H9 (cell line): ENCODE measurements at regions not wholly inside any gene's neighbourhood (a gene's known extent, or its start where the extent isn't known, plus 50 kb on each side); places are given as distances from the start of the nearest gene placed in this dataset.

Experiments used
- DNase-seq: peaks from one replicate; pipeline ENCODE4 v3.0.0-alpha.2; 2017
- H2AFZ ChIP-seq: one replicate; pipeline ENCODE4 v1.6.1; 2013; ENCODE audit warnings: mild to moderate bottlenecking, low read length, control low read depth, moderate library complexity
- H2AK5ac ChIP-seq: 2 replicates; pipeline ENCODE4 v1.6.1; 2013; ENCODE audit warnings: low read length, control low read depth, mixed read lengths; ENCODE audit not compliant: insufficient read length
- H2BK120ac ChIP-seq: one replicate; pipeline ENCODE4 v1.6.1; 2013; ENCODE audit warnings: low read depth, mild to moderate bottlenecking, low read length, control low read depth, inconsistent platforms; ENCODE audit not compliant: poor library complexity, severe bottlenecking
- H2BK12ac ChIP-seq: 2 replicates; pipeline ENCODE4 v1.6.1; 2013; ENCODE audit warnings: low read length, control low read depth, mixed read lengths, low read depth; ENCODE audit not compliant: insufficient read length
- H2BK15ac ChIP-seq: 2 replicates; pipeline ENCODE4 v1.6.1; 2013; ENCODE audit warnings: low read depth, low read length, control low read depth
- H2BK20ac ChIP-seq: one replicate; pipeline ENCODE4 v1.6.1; 2013; ENCODE audit warnings: low read depth, mild to moderate bottlenecking, low read length, control low read depth, inconsistent platforms; ENCODE audit not compliant: poor library complexity, severe bottlenecking
- H2BK5ac ChIP-seq: 2 replicates; pipeline ENCODE4 v1.6.1; 2013; ENCODE audit warnings: low read length, control low read depth, mixed read lengths; ENCODE audit not compliant: insufficient read length
- H3K14ac ChIP-seq: 2 replicates; pipeline ENCODE4 v1.6.1; 2013; ENCODE audit warnings: low read length, control low read depth; ENCODE audit not compliant: insufficient read depth
- H3K18ac ChIP-seq: 2 replicates; pipeline ENCODE4 v1.6.1; 2013; ENCODE audit warnings: low read depth, mild to moderate bottlenecking, mixed read lengths, low read length, control low read depth; ENCODE audit not compliant: insufficient read length
- H3K23ac ChIP-seq: 2 replicates; pipeline ENCODE4 v1.6.1; 2013; ENCODE audit warnings: low read length, control low read depth, mixed read lengths, low read depth; ENCODE audit not compliant: insufficient read length
- H3K23me2 ChIP-seq: 2 replicates; pipeline ENCODE4 v1.6.1; 2013; ENCODE audit warnings: low read depth, mild to moderate bottlenecking, mixed read lengths, low read length, control low read depth; ENCODE audit not compliant: insufficient read length, poor library complexity, severe bottlenecking
- H3K27ac ChIP-seq: 2 replicates; pipeline ENCODE4 v1.5.1; 2013; ENCODE audit warnings: low read length, control low read depth, mixed read lengths, low read depth; ENCODE audit not compliant: insufficient read length
- H3K27me3 ChIP-seq: 2 replicates; pipeline ENCODE4 v1.6.1; 2013; ENCODE audit warnings: low read length, control low read depth, inconsistent platforms; ENCODE audit not compliant: insufficient read depth
- H3K4ac ChIP-seq: 2 replicates; pipeline ENCODE4 v1.6.1; 2013; ENCODE audit warnings: low read depth, mild to moderate bottlenecking, control low read depth, inconsistent platforms, low read length, moderate library complexity
- H3K4me1 ChIP-seq: 2 replicates; pipeline ENCODE4 v1.6.1; 2013; ENCODE audit warnings: low read length, control low read depth, inconsistent platforms; ENCODE audit not compliant: insufficient read depth
- H3K4me2 ChIP-seq: 2 replicates; pipeline ENCODE4 v1.6.1; 2013; ENCODE audit warnings: low read length, control low read depth, mixed read lengths; ENCODE audit not compliant: insufficient read length, insufficient read depth
- H3K56ac ChIP-seq: 2 replicates; pipeline ENCODE4 v1.6.1; 2013; ENCODE audit warnings: low read depth, mild to moderate bottlenecking, mixed read lengths, low read length, control low read depth; ENCODE audit not compliant: insufficient read length
- H3K79me1 ChIP-seq: 2 replicates; pipeline ENCODE4 v1.6.1; 2013; ENCODE audit warnings: low read depth, mild to moderate bottlenecking, moderate library complexity, low read length, control low read depth, inconsistent platforms; ENCODE audit not compliant: insufficient read depth, poor library complexity, severe bottlenecking
- H3K79me2 ChIP-seq: 2 replicates; pipeline ENCODE4 v1.6.1; 2013; ENCODE audit warnings: low read length, control low read depth, inconsistent platforms; ENCODE audit not compliant: insufficient read depth
- H3K9ac ChIP-seq: 2 replicates; pipeline ENCODE4 v1.6.1; 2013; ENCODE audit warnings: low read length, control low read depth, mixed read lengths; ENCODE audit not compliant: insufficient read length; ENCODE audit errors: extremely low read depth
- H3K9me3 ChIP-seq: one replicate; pipeline ENCODE4 v1.6.1; 2013; ENCODE audit warnings: low read depth, low read length, inconsistent platforms; ENCODE audit not compliant: control insufficient read depth
- H3T11ph ChIP-seq: one replicate; pipeline ENCODE4 v1.6.1; 2013; ENCODE audit warnings: mild to moderate bottlenecking, low read length, control low read depth, inconsistent platforms
- H4K20me1 ChIP-seq: one replicate; pipeline ENCODE4 v1.6.1; 2013; ENCODE audit not compliant: control insufficient read depth, insufficient read length, insufficient read depth
- H4K5ac ChIP-seq: 2 replicates; pipeline ENCODE4 v1.6.1; 2013; ENCODE audit warnings: low read depth, mild to moderate bottlenecking, mixed read lengths, low read length, control low read depth; ENCODE audit not compliant: insufficient read length
- H4K8ac ChIP-seq: replicated peaks from 2 replicates; pipeline ENCODE4 v1.6.1; 2013; ENCODE audit warnings: low read length, control low read depth, mixed read lengths, low read depth; ENCODE audit not compliant: insufficient read length
- H4K91ac ChIP-seq: 2 replicates; pipeline ENCODE4 v1.6.1; 2013; ENCODE audit warnings: low read depth, mild to moderate bottlenecking, moderate library complexity, mixed read lengths, low read length, control low read depth; ENCODE audit not compliant: insufficient read length
- H3K27ac Mint-ChIP-seq, 3 experiments: 2 replicates in 2 of 3; 3 replicates in 1 of 3; pipeline ENCODE4 v1.8.0; 2020 to 2021; ENCODE audit warnings: mixed read lengths in 3 of 3, mild to moderate bottlenecking in 1 of 3, moderate library complexity in 1 of 3
- H3K27me3 Mint-ChIP-seq: 2 replicates; pipeline ENCODE4 v1.8.0; 2021; ENCODE audit warnings: low read depth, mild to moderate bottlenecking, moderate library complexity, mixed read lengths
- H3K36me3 Mint-ChIP-seq, 3 experiments: 2 replicates in 2 of 3; 3 replicates in 1 of 3; pipeline ENCODE4 v1.8.0; 2020 to 2021; ENCODE audit warnings: low read depth in 3 of 3, mixed read lengths in 3 of 3; ENCODE audit not compliant: insufficient read depth in 1 of 3
- H3K4me1 Mint-ChIP-seq, 2 experiments: 2 replicates each; pipeline ENCODE4 v1.8.0; 2020; ENCODE audit warnings: mixed read lengths in 2 of 2
- H3K4me3 Mint-ChIP-seq, 2 experiments: 2 replicates in 1 of 2; 3 replicates in 1 of 2; pipeline ENCODE4 v1.8.0; 2020 to 2021; ENCODE audit warnings: mild to moderate bottlenecking in 2 of 2, mixed read lengths in 2 of 2, moderate library complexity in 1 of 2
- H3K9me3 Mint-ChIP-seq, 2 experiments: 2 replicates in 1 of 2; 3 replicates in 1 of 2; pipeline ENCODE4 v1.8.0; 2020; ENCODE audit warnings: mild to moderate bottlenecking in 2 of 2, mixed read lengths in 2 of 2, moderate library complexity in 1 of 2
- WGBS: extraction: QIAGEN DNeasy Blood & Tissue Kit; methylation state at CpG from one replicate; pipeline ENCODE4 v1.1.7; 2013; ENCODE audit warnings: missing lambda C conversion rate, low lambda C conversion rate, mixed read lengths; ENCODE audit not compliant: insufficient read length; ENCODE audit errors: extremely low coverage; 5-methylcytosine and 5-hydroxymethylcytosine counted together
- TF ChIP-seq, protein P1 (sequence below): fragments of 200-600 bp; sonication (generic); conservative IDR thresholded peaks from 3 replicates; pipeline ENCODE4 v1.8.0; 2021; ENCODE audit warnings: antibody characterized with exemption, mild to moderate bottlenecking

DNA sequence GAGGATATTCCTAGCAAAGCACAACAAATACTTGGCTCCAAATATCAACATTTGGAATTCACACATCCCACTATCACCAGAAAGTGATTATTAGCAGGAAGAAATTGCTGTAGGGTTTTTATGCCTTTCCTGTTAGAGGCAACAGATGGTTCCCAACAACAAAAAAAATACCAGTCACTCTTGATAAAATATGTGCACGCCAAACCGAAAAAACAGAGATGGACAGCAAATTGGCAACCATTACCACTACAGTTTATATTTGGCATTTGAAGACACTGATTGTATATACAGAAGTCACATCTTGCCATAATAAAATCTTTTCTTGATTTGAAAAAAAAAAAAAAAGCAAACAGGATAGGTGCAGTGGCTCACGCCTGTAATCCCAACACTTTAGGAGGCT is 78.2 kb downstream of the TMPRSS5 start:
- H4K20me1 ChIP-seq: no peaks in the 10 kb centered on the region
- H3K14ac ChIP-seq: no peak overlapping the region
- Mint-ChIP-seq H3K9me3 (no peaks in the 10 kb centered on the region; a peak in 2 of 5 replicates), H3K36me3 (0 out of 7 replicates have a peak, but pooled peaks cover 0 to 3% (median 0%) of the 10 kb centered on the region in 3 experiments), H3K27me3 (peaks cover 80% of the 10 kb centered on the region), H3K27ac (no peak overlapping the region), H3K4me3 (no peak overlapping the region), H3K4me1 (peaks cover 30 to 41% of the 10 kb centered on the region in 2 experiments)
- DNase-seq: no peak
- H2BK12ac ChIP-seq: no peak overlapping the region
- no peak overlapping the region for H3K4ac ChIP-seq
- no peak overlapping the region for H4K91ac ChIP-seq
- no peak overlapping the region for H2AK5ac ChIP-seq
- no peak overlapping the region for H3K27ac ChIP-seq
- H4K5ac ChIP-seq: no peak overlapping the region
- no peak overlapping the region for H3K9ac ChIP-seq
- no peak overlapping the region for H2BK15ac ChIP-seq
- no CpG with 5 or more reads among the region's 3 CpGs for WGBS
- no peak overlapping the region for H3K56ac ChIP-seq
- no peaks in the 10 kb centered on the region for H3K79me2 ChIP-seq
- H4K8ac ChIP-seq: no peak overlapping the region
- no peak overlapping the region for H3K4me2 ChIP-seq
- peaks cover 15% of the 10 kb centered on the region; the same call in 1 of the 2 replicates for H3K4me1 ChIP-seq
- no peak overlapping the region for H2BK20ac ChIP-seq
- no peak overlapping the region for H2BK120ac ChIP-seq
- H3K18ac ChIP-seq: no peak overlapping the region
- H3K27me3 ChIP-seq: no peaks in the 10 kb centered on the region; the same call in 1 of the 2 replicates
- no peaks in the 10 kb centered on the region for H3K9me3 ChIP-seq
- H2BK5ac ChIP-seq: no peak overlapping the region
- no peaks in the 10 kb centered on the region for H3K79me1 ChIP-seq
- no peak overlapping the region for H3T11ph ChIP-seq
- H2AFZ ChIP-seq: no peak overlapping the region
- H3K23me2 ChIP-seq: no peaks in the 10 kb centered on the region
- no peak overlapping the region for H3K23ac ChIP-seq
- TF ChIP-seq, protein P1, sequence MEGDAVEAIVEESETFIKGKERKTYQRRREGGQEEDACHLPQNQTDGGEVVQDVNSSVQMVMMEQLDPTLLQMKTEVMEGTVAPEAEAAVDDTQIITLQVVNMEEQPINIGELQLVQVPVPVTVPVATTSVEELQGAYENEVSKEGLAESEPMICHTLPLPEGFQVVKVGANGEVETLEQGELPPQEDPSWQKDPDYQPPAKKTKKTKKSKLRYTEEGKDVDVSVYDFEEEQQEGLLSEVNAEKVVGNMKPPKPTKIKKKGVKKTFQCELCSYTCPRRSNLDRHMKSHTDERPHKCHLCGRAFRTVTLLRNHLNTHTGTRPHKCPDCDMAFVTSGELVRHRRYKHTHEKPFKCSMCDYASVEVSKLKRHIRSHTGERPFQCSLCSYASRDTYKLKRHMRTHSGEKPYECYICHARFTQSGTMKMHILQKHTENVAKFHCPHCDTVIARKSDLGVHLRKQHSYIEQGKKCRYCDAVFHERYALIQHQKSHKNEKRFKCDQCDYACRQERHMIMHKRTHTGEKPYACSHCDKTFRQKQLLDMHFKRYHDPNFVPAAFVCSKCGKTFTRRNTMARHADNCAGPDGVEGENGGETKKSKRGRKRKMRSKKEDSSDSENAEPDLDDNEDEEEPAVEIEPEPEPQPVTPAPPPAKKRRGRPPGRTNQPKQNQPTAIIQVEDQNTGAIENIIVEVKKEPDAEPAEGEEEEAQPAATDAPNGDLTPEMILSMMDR: no peak
